ENCODE measurements at regions not wholly inside any gene's neighbourhood (a gene's known extent, or its start where the extent isn't known, plus 50 kb on each side); places are given as distances from the start of the nearest gene placed in this dataset.
"Not testable (repeated sequence)": the region's sequence is repeated elsewhere in the genome, so short reads cannot be mapped to it uniquely, and the experiment has no call there.

DNA sequence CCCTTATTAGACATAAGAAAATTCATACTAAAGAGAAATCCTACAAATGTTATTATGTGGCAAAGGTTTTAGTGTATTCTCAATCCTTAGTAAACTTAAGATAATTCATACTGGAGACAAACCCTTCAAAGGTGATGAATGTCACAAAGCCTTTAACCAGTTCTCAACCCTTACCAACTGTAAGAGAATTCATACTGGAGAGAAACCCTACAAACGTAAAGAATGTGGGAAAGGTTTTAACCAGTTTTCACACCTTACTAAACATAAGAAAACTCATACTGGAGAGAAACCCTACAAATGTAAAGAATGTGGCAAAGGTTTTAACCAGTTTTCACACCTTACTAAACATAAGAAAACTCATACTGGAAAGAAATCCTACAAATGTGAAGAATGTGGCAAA lies 93.2 kb downstream of the ZNF680 start:
- ChIA-PET POLR2A (no interaction called here), CTCF (no interaction called here)
- Mint-ChIP-seq H3K27ac (ENCODE audit: unreplicated experiment) (no peak overlapping the region), H3K9me3 (ENCODE audit: unreplicated experiment) (peaks cover 46% of the 10 kb centered on the region), H3K27me3 (ENCODE audit: insufficient read depth, unreplicated experiment) (no peaks in the 10 kb centered on the region), H3K4me3 (ENCODE audit: unreplicated experiment) (no peak overlapping the region), H3K36me3 (ENCODE audit: insufficient read depth, unreplicated experiment) (no peaks in the 10 kb centered on the region), H3K4me1 (ENCODE audit: low read depth, unreplicated experiment) (no peaks in the 10 kb centered on the region)
- intact Hi-C loops (cut with micrococcal nuclease; ENCODE audit: unreplicated experiment): no loop called here
- DNase-seq: no peak
- no peaks in the 10 kb centered on the region for H3K27me3 ChIP-seq (replicated peaks; ENCODE audit: control insufficient read depth, insufficient read depth, low read length)
- H3K4me3 ChIP-seq (ENCODE audit: low read depth, low read length): no peak overlapping the region
- TF ChIP-seq CTCF (IDR thresholded peaks at IDR 0.05; ENCODE audit: insufficient read depth in 1 of 2, low read depth in 1 of 2, low read length in 1 of 2, severe bottlenecking in 1 of 2, unreplicated experiment in 1 of 2): no peak
- BruUV-seq (replicated peaks): no TSS peak
- H3K4me1 ChIP-seq: no peaks in the 10 kb centered on the region
- H3K36me3 ChIP-seq (ENCODE audit: control insufficient read depth, insufficient read depth, low read length): no peaks in the 10 kb centered on the region
- H3K9me3 ChIP-seq: peaks cover 30% of the 10 kb centered on the region

DNA sequence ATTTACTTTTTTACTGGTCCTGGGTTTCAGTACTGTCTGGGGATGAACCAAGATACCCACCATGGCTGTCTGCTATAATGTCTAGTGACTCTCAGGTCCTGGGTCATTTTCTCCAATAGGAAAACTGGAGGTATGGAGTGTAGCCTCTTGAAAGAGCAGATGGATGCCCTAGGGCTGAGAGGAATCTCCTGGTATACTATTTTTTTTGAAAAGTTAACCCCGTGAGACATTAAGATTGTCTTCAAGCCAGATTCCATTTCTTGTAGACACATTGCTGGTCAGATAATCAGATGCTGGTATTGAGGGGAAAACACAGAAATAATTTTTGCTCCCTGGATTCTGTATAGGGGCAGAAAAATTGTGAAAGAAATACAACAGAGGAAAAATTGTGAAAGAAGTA lies 97.3 kb downstream of the ZNF680 start:
- Histone ChIP-seq H3K27me3 (replicated peaks; ENCODE audit: control insufficient read depth, insufficient read depth, low read length) (no peaks in the 10 kb centered on the region), H3K4me1 (no peaks in the 10 kb centered on the region), H3K4me3 (ENCODE audit: low read depth, low read length) (no peak overlapping the region), H3K9me3 (peaks cover 24% of the 10 kb centered on the region), H3K36me3 (ENCODE audit: control insufficient read depth, insufficient read depth, low read length) (no peaks in the 10 kb centered on the region)
- Mint-ChIP-seq H3K4me3 (ENCODE audit: unreplicated experiment) (no peak overlapping the region), H3K4me1 (ENCODE audit: low read depth, unreplicated experiment) (no peaks in the 10 kb centered on the region), H3K27ac (ENCODE audit: unreplicated experiment) (no peak overlapping the region), H3K9me3 (ENCODE audit: unreplicated experiment) (peaks cover 47% of the 10 kb centered on the region), H3K27me3 (ENCODE audit: insufficient read depth, unreplicated experiment) (no peaks in the 10 kb centered on the region), H3K36me3 (ENCODE audit: insufficient read depth, unreplicated experiment) (no peaks in the 10 kb centered on the region)
- no TSS peak for BruUV-seq (replicated peaks)
- CTCF ChIA-PET: no interaction called here
- DNase-seq: no peak
- intact Hi-C loops (cut with micrococcal nuclease; ENCODE audit: unreplicated experiment): no loop called here
- TF ChIP-seq CTCF (IDR thresholded peaks at IDR 0.05; ENCODE audit: insufficient read depth in 1 of 2, low read depth in 1 of 2, low read length in 1 of 2, severe bottlenecking in 1 of 2, unreplicated experiment in 1 of 2): no peak
- POLR2A ChIA-PET: no interaction called here

GRCh38 chr7:64463636-64464375 lies 99.1 kb downstream of the ZNF680 start:
- ChIA-PET POLR2A (no interaction called here), CTCF (no interaction called here)
- Histone ChIP-seq H3K36me3 (ENCODE audit: control insufficient read depth, insufficient read depth, low read length) (no peaks in the 10 kb centered on the region), H3K4me1 (no peaks in the 10 kb centered on the region), H3K9me3 (peaks cover 16% of the 10 kb centered on the region), H3K4me3 (ENCODE audit: low read depth, low read length) (no peak overlapping the region), H3K27me3 (replicated peaks; ENCODE audit: control insufficient read depth, insufficient read depth, low read length) (no peaks in the 10 kb centered on the region)
- no TSS peak for BruUV-seq (replicated peaks)
- no peaks in the 10 kb centered on the region for H3K36me3 Mint-ChIP-seq (ENCODE audit: insufficient read depth, unreplicated experiment)
- no peak for TF ChIP-seq CTCF (IDR thresholded peaks at IDR 0.05; ENCODE audit: insufficient read depth in 1 of 2, low read depth in 1 of 2, low read length in 1 of 2, severe bottlenecking in 1 of 2, unreplicated experiment in 1 of 2)
- intact Hi-C loops (cut with micrococcal nuclease; ENCODE audit: unreplicated experiment): no loop called here
- no peak overlapping the region for H3K4me3 Mint-ChIP-seq (ENCODE audit: unreplicated experiment)
- no peaks in the 10 kb centered on the region for H3K4me1 Mint-ChIP-seq (ENCODE audit: low read depth, unreplicated experiment)
- H3K27me3 Mint-ChIP-seq (ENCODE audit: insufficient read depth, unreplicated experiment): no peaks in the 10 kb centered on the region
- H3K27ac Mint-ChIP-seq (ENCODE audit: unreplicated experiment): no peak overlapping the region
- H3K9me3 Mint-ChIP-seq (ENCODE audit: unreplicated experiment): peaks cover 31% of the 10 kb centered on the region
- no peak for DNase-seq

DNA sequence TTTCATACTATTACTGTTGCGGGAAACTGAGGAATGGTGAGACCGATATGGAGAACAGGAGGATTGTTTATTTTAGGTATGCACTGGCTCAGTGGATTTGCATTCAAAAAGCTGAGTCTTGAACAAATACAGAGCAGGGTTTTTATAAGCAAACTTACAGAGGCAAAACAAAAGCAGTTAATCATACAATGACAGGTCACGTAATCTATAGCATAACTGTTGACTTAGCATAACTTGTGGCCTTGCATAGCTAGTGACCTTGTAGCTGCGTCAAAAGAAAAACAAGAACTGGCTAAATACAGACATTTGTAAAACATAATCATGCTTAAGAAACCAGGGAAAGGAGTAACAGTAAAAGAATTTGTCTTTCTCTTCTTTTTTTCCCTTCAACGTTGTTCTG lies 103.0 kb downstream of the ZNF680 start:
- intact Hi-C loops (cut with micrococcal nuclease; ENCODE audit: unreplicated experiment); H3K36me3 ChIP-seq (ENCODE audit: control insufficient read depth, insufficient read depth, low read length); H3K27me3 ChIP-seq (replicated peaks; ENCODE audit: control insufficient read depth, insufficient read depth, low read length); POLR2A ChIA-PET; BruUV-seq (replicated peaks); H3K4me1 Mint-ChIP-seq (ENCODE audit: low read depth, unreplicated experiment); H3K4me3 Mint-ChIP-seq (ENCODE audit: unreplicated experiment); H3K4me1 ChIP-seq; H3K27ac Mint-ChIP-seq (ENCODE audit: unreplicated experiment); H3K9me3 ChIP-seq; CTCF ChIA-PET; H3K4me3 ChIP-seq (ENCODE audit: low read depth, low read length); H3K36me3 Mint-ChIP-seq (ENCODE audit: insufficient read depth, unreplicated experiment); H3K27me3 Mint-ChIP-seq (ENCODE audit: insufficient read depth, unreplicated experiment); DNase-seq: not testable (repeated sequence)
- peaks cover 13% of the 10 kb centered on the region for H3K9me3 Mint-ChIP-seq (ENCODE audit: unreplicated experiment)
